ENCODE measurements at regions not wholly inside any gene's neighbourhood (a gene's known extent, or its start where the extent isn't known, plus 50 kb on each side); places are given as distances from the start of the nearest gene placed in this dataset.

DNA sequence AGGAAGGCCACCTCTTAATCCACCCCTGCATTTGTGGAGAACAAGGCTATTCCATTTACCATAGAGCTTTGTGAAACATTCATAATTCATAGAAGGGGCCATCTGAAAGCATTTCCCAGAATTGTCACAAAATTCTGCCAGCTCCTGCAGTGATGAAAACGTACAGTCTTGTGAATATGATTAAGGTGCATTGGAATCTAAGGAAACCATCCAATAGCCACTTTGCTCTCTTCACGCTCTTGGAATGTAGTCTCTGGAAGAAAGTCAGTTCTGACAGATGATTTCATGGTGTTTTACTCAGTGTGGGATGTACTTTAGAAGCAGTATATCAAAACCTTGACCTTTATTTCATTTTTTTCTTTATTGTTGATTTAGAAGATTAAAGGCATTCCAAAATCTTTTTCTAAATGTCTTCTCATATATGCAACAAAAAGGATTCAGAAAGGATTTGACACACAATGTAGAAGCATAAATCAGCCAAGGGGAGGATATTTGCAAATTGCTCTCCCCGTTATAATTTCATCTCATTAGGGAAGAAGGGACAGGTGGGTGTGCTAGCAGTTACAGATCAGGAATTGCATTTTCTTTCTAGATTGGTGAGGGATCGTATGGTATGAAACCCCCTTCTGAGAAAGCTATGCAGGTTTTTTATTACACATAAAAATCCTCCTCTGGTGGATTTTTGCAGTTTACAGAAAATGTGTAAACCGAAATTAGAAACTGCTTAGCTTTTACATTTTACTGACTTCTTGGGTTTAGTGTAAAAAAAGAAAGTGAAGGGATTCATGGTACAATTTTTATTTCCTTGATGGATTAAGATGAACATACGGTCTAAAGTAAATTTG lies 390.2 kb downstream of the LRIG3 start:
- Histone ChIP-seq H3K27me3 (no peaks in the 10 kb centered on the region), H3K4me3 (no peak overlapping the region), H3K36me3 (no peaks in the 10 kb centered on the region), H3K9me3 (no peaks in the 10 kb centered on the region), H3K27ac (peak overlapping the region in 3 of 4 donors; percentile 20 to 53 (median 33)), H3K4me1 (peaks cover 0 to 24% (median 3%) of the 10 kb centered on the region in 3 donors)
- peak; percentile 86 for TF ChIP-seq POLR2AphosphoS5 (IDR thresholded peaks at IDR 0.05)
- TF ChIP-seq, protein P1, sequence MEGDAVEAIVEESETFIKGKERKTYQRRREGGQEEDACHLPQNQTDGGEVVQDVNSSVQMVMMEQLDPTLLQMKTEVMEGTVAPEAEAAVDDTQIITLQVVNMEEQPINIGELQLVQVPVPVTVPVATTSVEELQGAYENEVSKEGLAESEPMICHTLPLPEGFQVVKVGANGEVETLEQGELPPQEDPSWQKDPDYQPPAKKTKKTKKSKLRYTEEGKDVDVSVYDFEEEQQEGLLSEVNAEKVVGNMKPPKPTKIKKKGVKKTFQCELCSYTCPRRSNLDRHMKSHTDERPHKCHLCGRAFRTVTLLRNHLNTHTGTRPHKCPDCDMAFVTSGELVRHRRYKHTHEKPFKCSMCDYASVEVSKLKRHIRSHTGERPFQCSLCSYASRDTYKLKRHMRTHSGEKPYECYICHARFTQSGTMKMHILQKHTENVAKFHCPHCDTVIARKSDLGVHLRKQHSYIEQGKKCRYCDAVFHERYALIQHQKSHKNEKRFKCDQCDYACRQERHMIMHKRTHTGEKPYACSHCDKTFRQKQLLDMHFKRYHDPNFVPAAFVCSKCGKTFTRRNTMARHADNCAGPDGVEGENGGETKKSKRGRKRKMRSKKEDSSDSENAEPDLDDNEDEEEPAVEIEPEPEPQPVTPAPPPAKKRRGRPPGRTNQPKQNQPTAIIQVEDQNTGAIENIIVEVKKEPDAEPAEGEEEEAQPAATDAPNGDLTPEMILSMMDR (IDR thresholded peaks at IDR 0.05): no peak
- peak; percentile 78 for ATAC-seq
- 37% methylated on average over 6 of the region's 6 CpGs for WGBS, 2 donors (ENCODE audit: low coverage in 1 of 2)

- no peaks in the 10 kb centered on the region for H3K36me3 ChIP-seq
- TF ChIP-seq POLR2A (IDR thresholded peaks at IDR 0.05): no peak
- no peaks in the 10 kb centered on the region for H3K9me3 ChIP-seq
- H3K4me1 ChIP-seq: peaks cover 0 to 24% (median 3%) of the 10 kb centered on the region in 3 donors
- no peak overlapping the region for H3K27ac ChIP-seq
- ATAC-seq: no peak
- 66 to 78% methylated on average over 2 of the region's 2 CpGs for WGBS, 2 donors (ENCODE audit: low coverage in 1 of 2)
- H3K27me3 ChIP-seq: no peaks in the 10 kb centered on the region
- no peak overlapping the region for H3K4me3 ChIP-seq
These were observed 389.6 kb downstream of the LRIG3 start for GRCh38 chr12:58530742-58531062.

DNA sequence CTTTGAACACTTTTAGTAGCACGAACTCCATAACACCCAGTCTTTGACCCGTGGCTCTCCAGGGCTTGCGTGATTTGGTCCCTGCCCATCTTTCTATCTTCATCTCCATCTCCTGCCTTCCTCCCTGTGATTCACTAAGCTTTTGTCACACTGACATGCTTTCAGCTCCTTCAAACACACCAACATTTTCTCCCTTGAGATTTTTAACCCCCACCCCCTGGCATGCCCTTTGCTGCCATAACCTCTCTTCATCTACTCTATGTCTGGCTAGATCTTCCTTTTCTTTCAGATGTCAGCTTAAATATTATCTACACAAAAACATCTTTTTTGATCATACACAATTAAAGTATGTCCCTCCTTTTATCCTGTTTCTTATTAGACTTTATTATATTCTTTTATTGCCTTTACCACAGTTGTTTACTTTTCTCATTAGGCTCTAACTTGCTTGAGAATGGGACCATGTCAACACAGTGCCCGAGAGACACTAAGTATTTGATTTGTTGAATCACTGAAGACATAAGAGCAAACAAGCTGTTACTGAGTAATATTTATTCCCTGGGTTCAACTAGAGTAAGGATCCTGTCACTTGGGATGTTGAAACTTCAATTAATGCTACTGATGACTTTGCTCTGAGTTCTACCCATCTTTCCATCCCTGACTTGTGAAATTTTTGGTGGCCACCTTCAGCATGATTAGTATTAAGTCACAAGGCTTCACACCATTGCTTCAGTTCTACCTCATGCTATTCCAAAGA lies 387.3 kb downstream of the LRIG3 start:
- WGBS, 2 donors (ENCODE audit: low coverage in 1 of 2): 86 to 96% methylated on average over 4 of the region's 4 CpGs
- no peak for ATAC-seq
- no peaks in the 10 kb centered on the region for H3K27me3 ChIP-seq
- TF ChIP-seq, protein P1 (IDR thresholded peaks at IDR 0.05): no peak
- no peak for TF ChIP-seq EP300 (IDR thresholded peaks at IDR 0.05)
- no peak for TF ChIP-seq POLR2AphosphoS5 (IDR thresholded peaks at IDR 0.05)
- no peak for TF ChIP-seq POLR2A (IDR thresholded peaks at IDR 0.05)
- no peaks in the 10 kb centered on the region for H3K36me3 ChIP-seq
- peaks cover 0 to 33% (median 3%) of the 10 kb centered on the region in 3 donors for H3K4me1 ChIP-seq
- H3K27ac ChIP-seq: no peak overlapping the region
- H3K9me3 ChIP-seq: no peaks in the 10 kb centered on the region
- H3K4me3 ChIP-seq: no peak overlapping the region

- Histone ChIP-seq H3K9me3 (no peaks in the 10 kb centered on the region), H3K27me3 (no peaks in the 10 kb centered on the region), H3K36me3 (no peaks in the 10 kb centered on the region), H3K4me1 (peaks cover 0 to 31% (median 3%) of the 10 kb centered on the region in 3 donors), H3K27ac (no peak overlapping the region), H3K4me3 (no peak overlapping the region)
- no peak for TF ChIP-seq POLR2A (IDR thresholded peaks at IDR 0.05)
- TF ChIP-seq EP300 (IDR thresholded peaks at IDR 0.05): no peak
- TF ChIP-seq POLR2AphosphoS5 (IDR thresholded peaks at IDR 0.05): no peak
- TF ChIP-seq, protein P1 (IDR thresholded peaks at IDR 0.05): no peak
- no peak for ATAC-seq
- WGBS, 2 donors (ENCODE audit: low coverage in 1 of 2): 70 to 75% methylated on average over 1 of the region's 1 CpG
These were observed 386.7 kb downstream of the LRIG3 start for GRCh38 chr12:58533652-58534051.

- H3K9me3 ChIP-seq: no peaks in the 10 kb centered on the region
- TF ChIP-seq POLR2A (IDR thresholded peaks at IDR 0.05): no peak
- TF ChIP-seq EP300 (IDR thresholded peaks at IDR 0.05): no peak
- no peak for TF ChIP-seq POLR2AphosphoS5 (IDR thresholded peaks at IDR 0.05)
- TF ChIP-seq, protein P1 (IDR thresholded peaks at IDR 0.05): no peak
- H3K4me1 ChIP-seq: peaks cover 0 to 25% (median 0%) of the 10 kb centered on the region in 3 donors
- no peak for ATAC-seq
- no peak overlapping the region for H3K27ac ChIP-seq
- no peak overlapping the region for H3K4me3 ChIP-seq
- 59 to 74% methylated on average over 4 of the region's 5 CpGs for WGBS, 2 donors (ENCODE audit: low coverage in 1 of 2)
- H3K36me3 ChIP-seq: no peaks in the 10 kb centered on the region
- no peaks in the 10 kb centered on the region for H3K27me3 ChIP-seq
These were observed 383.0 kb downstream of the LRIG3 start for GRCh38 chr12:58537278-58537677.

Measured in gastroesophageal sphincter (tissue), 4 donors.